Uterus (tissue), 2 donors: ENCODE measurements at regions not wholly inside any gene's neighbourhood (a gene's known extent, or its start where the extent isn't known, plus 50 kb on each side); places are given as distances from the start of the nearest gene placed in this dataset.

ENCODE experiments used
- POLR2A ChIP-seq, 2 donors: fragments of 450-650 bp; IDR thresholded peaks; one replicate each; pipeline ENCODE4 v1.6.1; 2016; ENCODE audit warnings: antibody characterized with exemption in 2 of 2, mild to moderate bottlenecking in 1 of 2, moderate library complexity in 1 of 2
- TF ChIP-seq, protein P1 (sequence below), 4 experiments: fragments of 200-600 bp in 2 of 4; fragments of 450-650 bp in 2 of 4; sonication (generic) in 2 of 4; IDR thresholded peaks; one replicate each; pipeline ENCODE4 v1.5.1; 2016 to 2019; ENCODE audit warnings: antibody characterized with exemption in 4 of 4, mild to moderate bottlenecking in 2 of 4, moderate library complexity in 1 of 4

DNA sequence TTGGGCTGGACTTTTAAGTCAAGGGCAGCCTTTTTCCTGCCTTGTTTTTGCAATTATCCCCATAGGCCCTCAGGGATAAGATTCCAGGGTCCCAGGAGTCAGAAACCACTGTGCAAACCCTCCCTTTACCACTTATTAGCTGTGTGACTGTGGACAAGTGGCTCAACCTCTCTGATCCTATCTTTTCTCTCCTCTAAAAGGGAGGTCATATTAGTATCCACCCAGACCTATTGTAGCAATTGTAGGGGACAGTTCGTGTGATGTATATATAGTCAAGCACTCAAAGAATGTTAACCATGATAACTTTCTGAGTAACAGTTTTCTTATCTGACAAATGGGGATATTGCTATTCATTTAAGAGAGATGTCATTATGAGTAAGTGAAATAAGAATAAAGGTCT is 68.2 kb downstream of the IRX5 start:
- TF ChIP-seq, protein P1, sequence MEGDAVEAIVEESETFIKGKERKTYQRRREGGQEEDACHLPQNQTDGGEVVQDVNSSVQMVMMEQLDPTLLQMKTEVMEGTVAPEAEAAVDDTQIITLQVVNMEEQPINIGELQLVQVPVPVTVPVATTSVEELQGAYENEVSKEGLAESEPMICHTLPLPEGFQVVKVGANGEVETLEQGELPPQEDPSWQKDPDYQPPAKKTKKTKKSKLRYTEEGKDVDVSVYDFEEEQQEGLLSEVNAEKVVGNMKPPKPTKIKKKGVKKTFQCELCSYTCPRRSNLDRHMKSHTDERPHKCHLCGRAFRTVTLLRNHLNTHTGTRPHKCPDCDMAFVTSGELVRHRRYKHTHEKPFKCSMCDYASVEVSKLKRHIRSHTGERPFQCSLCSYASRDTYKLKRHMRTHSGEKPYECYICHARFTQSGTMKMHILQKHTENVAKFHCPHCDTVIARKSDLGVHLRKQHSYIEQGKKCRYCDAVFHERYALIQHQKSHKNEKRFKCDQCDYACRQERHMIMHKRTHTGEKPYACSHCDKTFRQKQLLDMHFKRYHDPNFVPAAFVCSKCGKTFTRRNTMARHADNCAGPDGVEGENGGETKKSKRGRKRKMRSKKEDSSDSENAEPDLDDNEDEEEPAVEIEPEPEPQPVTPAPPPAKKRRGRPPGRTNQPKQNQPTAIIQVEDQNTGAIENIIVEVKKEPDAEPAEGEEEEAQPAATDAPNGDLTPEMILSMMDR (IDR thresholded peaks at IDR 0.05) = no peak
- TF ChIP-seq POLR2A (IDR thresholded peaks at IDR 0.05) = no peak
